GM19035 (cell line): ENCODE measurements at regions not wholly inside any gene's neighbourhood (a gene's known extent, or its start where the extent isn't known, plus 50 kb on each side); places are given as distances from the start of the nearest gene placed in this dataset.
"Not testable (repeated sequence)": the region's sequence is repeated elsewhere in the genome, so short reads cannot be mapped to it uniquely, and the experiment has no call there.

Source experiments
- ATAC-seq: cut with Tn5 transposase; IDR thresholded peaks from one replicate; pipeline ENCODE4 v1.9.1; 2021; ENCODE audit not compliant: unreplicated experiment

- ATAC-seq = no peak
Measured at GRCh38 chr21:7916329-7917303, 2604.8 kb upstream of the TPTE start.

GRCh38 chr21:7917729-7918128 lies 2603.7 kb upstream of the TPTE start:
- no peak for ATAC-seq

- peak; percentile 61 for ATAC-seq
Measured at GRCh38 chr21:7925918-7926582, 2595.3 kb upstream of the TPTE start.

DNA sequence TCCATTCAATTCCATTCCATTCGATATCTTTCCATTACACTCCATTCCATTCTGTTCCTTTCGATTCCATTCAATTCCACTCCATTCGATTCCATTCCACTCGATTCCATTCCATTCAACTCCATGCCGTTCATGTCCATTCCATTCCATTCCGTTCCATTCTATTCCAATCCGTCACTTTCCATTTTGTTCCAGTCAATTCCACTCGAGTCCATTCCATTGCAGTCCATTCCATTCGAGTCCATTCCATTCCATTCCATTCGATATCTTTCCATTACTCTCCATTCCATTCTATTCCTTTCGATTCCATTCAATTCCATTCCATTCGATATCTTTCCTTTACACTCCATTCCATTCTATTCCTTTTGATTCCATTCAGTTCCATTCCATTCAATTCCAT lies 2592.9 kb upstream of the TPTE start:
- not testable (repeated sequence) for ATAC-seq

DNA sequence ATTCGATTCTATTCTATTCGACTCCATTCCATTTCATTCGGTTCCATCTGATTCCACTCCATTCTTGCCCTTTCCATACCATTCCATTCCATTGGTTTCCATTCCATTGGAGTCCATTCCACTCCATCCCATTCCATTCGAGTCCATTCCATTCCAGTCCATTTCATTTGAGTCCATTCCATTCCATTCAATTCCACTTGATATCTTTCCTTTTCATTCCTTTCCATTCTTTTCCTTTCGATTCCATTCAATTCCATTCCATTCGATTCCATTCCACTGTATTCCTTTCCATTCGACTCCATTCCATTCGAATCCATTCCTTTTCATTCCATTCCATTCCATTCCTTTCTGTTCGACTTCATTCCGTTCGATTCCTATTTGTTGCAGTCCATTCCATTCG lies 2591.8 kb upstream of the TPTE start:
- not testable (repeated sequence) for ATAC-seq

DNA sequence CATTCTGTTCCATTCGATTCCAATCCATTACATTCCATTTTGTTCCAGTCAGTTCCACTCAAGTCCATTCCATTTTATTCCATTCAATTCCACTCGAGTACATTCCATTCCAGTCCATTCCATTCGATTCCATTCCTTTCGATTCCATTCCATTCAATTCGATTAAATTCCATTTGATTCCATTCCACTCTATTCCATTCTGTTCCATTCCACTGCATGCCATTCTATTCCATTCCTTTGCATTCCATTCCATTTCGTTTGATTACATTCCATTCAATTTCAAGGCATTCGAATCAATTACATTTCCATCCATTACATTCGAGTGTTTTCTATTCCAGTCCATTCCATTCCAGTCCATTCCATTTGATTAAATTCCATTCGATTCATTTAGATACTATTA lies 2590.9 kb upstream of the TPTE start:
- ATAC-seq = not testable (repeated sequence)

- not testable (repeated sequence) for ATAC-seq
Measured at GRCh38 chr21:7932113-7932512, 2589.3 kb upstream of the TPTE start.

DNA sequence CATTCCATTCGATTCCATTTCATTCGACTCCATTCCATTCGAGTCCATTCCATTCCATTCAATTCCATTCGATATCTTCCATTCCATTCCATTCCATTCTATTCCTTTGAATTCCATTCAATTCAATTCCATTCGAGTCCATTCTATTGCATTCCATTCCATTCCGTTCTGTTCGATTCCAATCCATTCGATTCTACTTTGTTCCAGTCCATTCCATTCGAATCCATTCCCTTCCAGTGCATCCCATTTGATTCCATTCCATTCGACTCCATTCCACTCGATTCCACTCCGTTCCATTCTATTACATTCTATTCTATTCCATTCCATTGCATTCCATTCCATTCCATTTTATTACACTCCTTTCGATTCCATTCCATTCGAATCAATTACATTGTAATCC lies 2588.5 kb upstream of the TPTE start:
- not testable (repeated sequence) for ATAC-seq

DNA sequence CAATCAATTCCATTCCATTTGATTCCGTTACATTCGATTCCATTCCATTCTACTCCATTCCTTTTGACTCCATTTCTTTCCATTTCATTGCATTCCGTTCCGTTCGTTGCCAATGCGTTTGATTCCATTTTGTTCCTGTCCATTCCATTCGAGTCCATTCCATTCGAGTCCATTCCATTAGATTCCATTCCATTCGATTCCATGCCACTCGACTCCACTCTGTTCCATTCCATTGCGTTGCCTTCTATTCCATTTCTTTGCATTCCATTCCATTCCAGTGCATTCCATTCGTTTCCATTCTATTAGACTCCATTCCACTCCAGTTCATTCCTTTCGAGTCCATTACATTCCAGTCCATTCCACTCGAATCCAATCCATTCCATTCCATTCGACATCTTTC lies 2587.5 kb upstream of the TPTE start:
- ATAC-seq = no peak

GRCh38 chr21:7937297-7937696 lies 2584.1 kb upstream of the TPTE start:
- ATAC-seq = not testable (repeated sequence)

DNA sequence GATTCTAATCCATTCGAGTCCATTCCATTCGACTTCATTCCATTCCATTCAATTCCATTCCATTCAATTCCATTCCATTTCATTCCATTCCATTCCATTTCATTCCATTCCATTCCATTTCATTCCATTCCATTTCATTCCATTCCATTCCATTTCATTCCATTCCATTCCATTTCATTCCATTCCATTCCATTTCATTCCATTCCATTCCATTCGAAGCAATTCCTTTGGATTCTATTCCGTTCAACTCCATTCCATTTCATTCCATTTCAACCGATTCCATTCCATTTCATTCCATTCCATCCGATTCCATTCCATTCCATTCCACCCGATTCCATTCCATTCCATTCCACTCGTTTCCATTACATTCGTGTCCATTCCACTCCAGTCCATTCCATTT lies 2583.2 kb upstream of the TPTE start:
- not testable (repeated sequence) for ATAC-seq

DNA sequence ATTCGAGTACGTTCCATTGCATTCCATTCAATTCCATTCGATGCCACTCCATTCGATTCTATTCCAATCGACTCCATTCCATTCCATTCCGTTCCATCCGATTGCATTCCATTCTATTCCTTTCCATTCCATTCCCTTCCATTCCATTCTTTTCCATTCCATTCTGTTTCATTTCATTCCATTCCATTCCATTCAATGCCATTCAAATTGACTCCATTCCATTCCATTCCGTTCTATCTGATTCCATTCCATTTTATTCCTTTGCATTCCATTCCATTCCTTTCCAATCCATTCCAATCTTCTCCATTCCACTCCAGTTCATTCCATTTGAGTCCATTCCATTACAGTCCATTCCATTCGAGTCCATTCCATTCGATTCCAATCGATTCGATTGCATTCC lies 2580.0 kb upstream of the TPTE start:
- ATAC-seq = not testable (repeated sequence)

- not testable (repeated sequence) for ATAC-seq
Measured at GRCh38 chr21:7942219-7942618, 2579.2 kb upstream of the TPTE start.

DNA sequence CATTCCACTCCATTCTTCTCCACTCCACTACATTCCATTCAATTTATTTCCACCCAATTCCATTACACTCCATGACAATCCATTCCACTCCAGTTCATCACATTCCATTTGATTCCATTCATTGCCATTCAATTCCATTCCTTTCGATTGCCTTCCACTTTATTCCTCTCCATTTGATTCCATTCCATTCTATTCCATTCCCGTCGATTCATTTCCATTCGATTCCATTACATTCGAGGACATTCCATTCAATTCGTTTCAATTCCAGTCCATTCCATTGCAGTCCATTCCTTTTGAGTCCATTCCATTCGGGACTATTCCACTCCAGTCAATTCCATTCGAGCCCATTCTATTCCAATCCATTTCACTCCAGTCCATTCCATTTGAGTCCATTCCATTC lies 2577.8 kb upstream of the TPTE start:
- ATAC-seq = not testable (repeated sequence)

DNA sequence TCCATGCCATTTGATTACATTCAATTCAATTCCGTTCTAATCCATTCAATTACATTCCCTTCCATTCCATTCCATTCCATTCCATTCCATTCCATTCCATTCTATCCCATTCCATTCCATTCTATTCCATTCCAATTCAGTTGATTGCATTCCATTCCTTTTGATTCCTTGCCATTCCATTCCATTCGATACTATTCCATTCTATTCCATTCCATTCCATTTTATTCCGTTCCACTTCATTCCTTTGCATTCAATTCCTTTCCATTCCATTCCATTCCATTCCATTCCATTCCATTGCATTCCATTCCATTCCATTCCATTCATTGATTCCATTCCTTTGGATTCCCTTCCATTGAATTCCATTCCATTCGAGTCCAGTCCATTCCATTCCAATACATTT lies 2574.0 kb upstream of the TPTE start:
- ATAC-seq = no peak

- not testable (repeated sequence) for ATAC-seq
Measured at GRCh38 chr21:7948727-7949126, 2572.7 kb upstream of the TPTE start.

GRCh38 chr21:7949882-7950281 lies 2571.5 kb upstream of the TPTE start:
- not testable (repeated sequence) for ATAC-seq

DNA sequence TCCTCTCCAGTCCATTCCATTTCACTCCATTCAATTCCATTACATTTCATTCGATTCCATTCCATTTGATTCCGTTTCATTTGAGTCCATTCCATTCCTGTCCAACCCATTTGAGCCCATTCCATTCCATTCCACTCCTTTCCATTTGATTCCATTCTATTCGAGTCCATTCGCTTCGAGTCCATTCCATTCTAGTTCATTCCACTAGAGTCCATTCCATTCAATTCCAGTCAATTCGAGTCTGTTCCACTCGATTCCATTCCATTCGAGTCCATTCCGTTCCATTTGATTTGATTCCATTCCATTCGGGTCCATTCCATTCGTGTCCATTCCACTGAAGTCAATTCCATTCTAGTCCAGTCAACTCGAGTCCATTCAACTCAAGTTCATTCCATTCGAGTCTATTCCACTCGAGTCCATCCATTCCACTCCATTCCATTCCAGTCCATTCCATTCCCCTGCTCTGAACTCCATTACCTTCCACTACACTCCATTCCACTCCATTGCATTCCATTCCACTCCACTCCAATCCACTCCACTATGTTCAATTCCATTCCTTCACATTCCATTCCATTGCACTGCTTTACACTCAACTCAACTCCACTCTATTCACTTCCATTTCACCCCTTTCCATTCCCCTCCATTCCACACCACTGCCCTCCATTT lies 2569.4 kb upstream of the TPTE start:
- no peak for ATAC-seq

DNA sequence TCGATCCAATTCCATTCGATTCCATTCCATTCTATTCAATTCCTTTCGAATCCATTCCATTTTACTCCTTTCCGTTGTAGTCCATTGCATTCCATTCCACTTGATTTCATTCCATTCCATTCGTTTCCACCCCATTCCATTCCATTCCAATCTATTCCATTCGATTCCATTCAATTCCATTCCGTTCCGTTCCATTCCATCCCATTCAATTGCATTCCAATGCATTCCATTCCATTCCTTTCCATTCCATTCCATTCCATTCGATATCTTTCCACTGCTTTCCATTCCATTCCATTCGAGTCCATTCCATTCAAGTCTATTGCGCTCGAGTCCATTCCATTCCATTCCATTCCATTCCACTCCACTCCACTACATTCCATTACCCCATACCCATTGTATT lies 2568.7 kb upstream of the TPTE start:
- ATAC-seq = no peak

DNA sequence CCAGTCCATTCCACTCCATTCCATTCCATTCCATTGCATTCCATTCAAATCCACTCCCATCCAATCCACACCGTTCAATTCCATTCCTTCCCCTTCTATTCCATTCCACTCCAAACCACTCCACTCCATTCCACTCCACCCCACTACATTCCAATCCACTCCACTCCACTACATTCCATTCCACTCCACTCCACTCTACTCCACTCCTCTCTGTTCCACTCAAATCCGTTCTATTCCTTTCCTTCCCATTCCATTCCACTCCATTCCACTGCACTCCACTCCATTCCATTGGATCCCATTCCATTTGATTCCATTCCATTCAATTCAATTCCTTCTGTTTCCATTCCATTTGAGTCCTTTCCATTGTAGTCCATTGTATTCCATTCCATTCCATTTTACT lies 2568.3 kb upstream of the TPTE start:
- ATAC-seq = no peak

GRCh38 chr21:7955358-7956073 lies 2565.9 kb upstream of the TPTE start:
- ATAC-seq = not testable (repeated sequence)
